WTC11 (cell line): ENCODE measurements at regions not wholly inside any gene's neighbourhood (a gene's known extent, or its start where the extent isn't known, plus 50 kb on each side); places are given as distances from the start of the nearest gene placed in this dataset.

Source experiments
- ATAC-seq: fragments of 200-7000 bp; cut with Tn5 transposase; 2 replicates; pipeline ENCODE4 v1.10.0; 2021; ENCODE audit warnings: mild to moderate bottlenecking, moderate library complexity
- CTCF ChIA-PET: fragments of 300-600 bp; sonication (Branson Sonifier 250); formaldehyde crosslinking; loops from one replicate; lab custom pipeline; 2021; ENCODE audit warnings: antibody characterized with exemption; lab: Charles Lee
- POLR2A ChIA-PET: fragments of 350-600 bp; sonication (Branson Sonifier 250); formaldehyde crosslinking; loops from one replicate; lab custom pipeline; 2021; ENCODE audit warnings: antibody characterized with exemption; lab: Charles Lee
- DNase-seq: peaks from one replicate; pipeline ENCODE4 v3.0.0; 2021; ENCODE audit warnings: low spot score
- H3K27ac Mint-ChIP-seq: 2 replicates; pipeline ENCODE4 v1.8.0; 2021; ENCODE audit warnings: mixed read lengths
- H3K27me3 Mint-ChIP-seq: 2 replicates; pipeline ENCODE4 v1.8.0; 2021; ENCODE audit warnings: low read depth, mild to moderate bottlenecking, moderate library complexity, mixed read lengths
- H3K36me3 Mint-ChIP-seq: 2 replicates; pipeline ENCODE4 v1.8.0; 2021; ENCODE audit warnings: mixed read lengths
- H3K4me1 Mint-ChIP-seq: 2 replicates; pipeline ENCODE4 v1.8.0; 2022; ENCODE audit warnings: mixed read lengths
- H3K4me3 Mint-ChIP-seq: 2 replicates; pipeline ENCODE4 v1.8.0; 2021; ENCODE audit warnings: mild to moderate bottlenecking, moderate library complexity, mixed read lengths
- H3K9me3 Mint-ChIP-seq: 2 replicates; pipeline ENCODE4 v1.8.0; 2021; ENCODE audit warnings: mixed read lengths
- ARID4B ChIP-seq: sonication (generic); formaldehyde crosslinking; IDR thresholded peaks from 2 replicates; pipeline ENCODE4 v1.8.0; 2023; ENCODE audit warnings: missing genetic modification reagents, mild to moderate bottlenecking, borderline replicate concordance
- ATF3 ChIP-seq: sonication (generic); formaldehyde crosslinking; conservative IDR thresholded peaks from 2 replicates; pipeline ENCODE4 v1.8.1; 2022; ENCODE audit warnings: mild to moderate bottlenecking, missing genetic modification reagents
- CREM ChIP-seq: sonication (generic); formaldehyde crosslinking; IDR thresholded peaks from 2 replicates; pipeline ENCODE4 v1.8.1; 2022; ENCODE audit warnings: mild to moderate bottlenecking, missing genetic modification reagents, moderate library complexity
- E2F1 ChIP-seq: sonication (generic); formaldehyde crosslinking; IDR thresholded peaks from 2 replicates; pipeline ENCODE4 v1.8.0; 2022; ENCODE audit warnings: mild to moderate bottlenecking, missing genetic modification reagents
- ETV6 ChIP-seq: sonication (generic); formaldehyde crosslinking; IDR thresholded peaks from 2 replicates; pipeline ENCODE4 v1.8.1; 2022; ENCODE audit warnings: mild to moderate bottlenecking, missing genetic modification reagents
- FOXK1 ChIP-seq: sonication (generic); formaldehyde crosslinking; IDR thresholded peaks from 2 replicates; pipeline ENCODE4 v1.8.0; 2022; ENCODE audit warnings: mild to moderate bottlenecking, moderate library complexity, missing genetic modification reagents
- PRDM15 ChIP-seq: sonication (generic); formaldehyde crosslinking; IDR thresholded peaks from 2 replicates; pipeline ENCODE4 v1.8.0; 2022; ENCODE audit warnings: missing genetic modification reagents
- SMAD4 ChIP-seq: sonication (generic); formaldehyde crosslinking; IDR thresholded peaks from 2 replicates; pipeline ENCODE4 v1.8.0; 2022; ENCODE audit warnings: mild to moderate bottlenecking, missing genetic modification reagents
- SP1 ChIP-seq: sonication (generic); formaldehyde crosslinking; conservative IDR thresholded peaks from 2 replicates; pipeline ENCODE4 v1.8.1; 2022; ENCODE audit warnings: missing genetic modification reagents
- STAT6 ChIP-seq: sonication (generic); formaldehyde crosslinking; conservative IDR thresholded peaks from 2 replicates; pipeline ENCODE4 v1.8.1; 2023; ENCODE audit warnings: mild to moderate bottlenecking, low read depth, missing genetic modification reagents, moderate library complexity
- ZNF138 ChIP-seq: sonication (generic); formaldehyde crosslinking; conservative IDR thresholded peaks from 2 replicates; pipeline ENCODE4 v1.8.1; 2022; ENCODE audit warnings: mild to moderate bottlenecking, moderate library complexity, missing genetic modification reagents
- ZNF281 ChIP-seq: sonication (generic); formaldehyde crosslinking; IDR thresholded peaks from 2 replicates; pipeline ENCODE4 v1.8.0; 2023; ENCODE audit warnings: mild to moderate bottlenecking, missing genetic modification reagents
- ZNF317 ChIP-seq: sonication (generic); formaldehyde crosslinking; IDR thresholded peaks from 2 replicates; pipeline ENCODE4 v1.8.1; 2023; ENCODE audit warnings: low read depth, mild to moderate bottlenecking, moderate library complexity, missing genetic modification reagents, borderline replicate concordance
- ZNF416 ChIP-seq: fragments of 250-450 bp; sonication (Bioruptor Pico); IDR thresholded peaks from 2 replicates; pipeline ENCODE4 v1.9.0; 2021; ENCODE audit warnings: mild to moderate bottlenecking, inconsistent platforms
- ZNF532 ChIP-seq: fragments of 250-450 bp; sonication (Bioruptor Pico); IDR thresholded peaks from 2 replicates; pipeline ENCODE4 v1.9.0; 2021; ENCODE audit warnings: mild to moderate bottlenecking, borderline replicate concordance

GRCh38 chr5:94080390-94080789 is 339.0 kb upstream of the POU5F2 start:
- TF ChIP-seq ZNF281 (no peak), PRDM15 (CRISPR knock-in tag) (no peak), ATF3 (CRISPR knock-in tag) (no peak), CREM (CRISPR knock-in tag) (no peak)
- no peaks in the 10 kb centered on the region for H3K36me3 Mint-ChIP-seq
- ATAC-seq (no peak), DNase-seq (no peak)
- H3K9me3 Mint-ChIP-seq = peaks cover 8% of the 10 kb centered on the region
- H3K4me3 Mint-ChIP-seq = no peak overlapping the region
- CTCF ChIA-PET = interaction anchor here (0.6 kb wide), 1 partner anchor 289 kb away, joined by 3 read pairs; no protein-coding TSS in a partner anchor
- POLR2A ChIA-PET = no interaction called here
- H3K27ac Mint-ChIP-seq = no peak overlapping the region
- no peaks in the 10 kb centered on the region for H3K27me3 Mint-ChIP-seq
- no peaks in the 10 kb centered on the region for H3K4me1 Mint-ChIP-seq

- ChIA-PET CTCF (no interaction called here), POLR2A (no interaction called here)
- no peak for ATAC-seq
Measured at GRCh38 chr5:94072116-94072515, 330.7 kb upstream of the POU5F2 start.

More at GRCh38 chr5:94072116-94072515, 330.7 kb upstream of the POU5F2 start:
- no peaks in the 10 kb centered on the region for H3K4me1 Mint-ChIP-seq
- H3K9me3 Mint-ChIP-seq = peaks cover 10% of the 10 kb centered on the region
- H3K4me3 Mint-ChIP-seq = no peak overlapping the region
- no peaks in the 10 kb centered on the region for H3K27me3 Mint-ChIP-seq
- no peak for DNase-seq
- no peak overlapping the region for H3K27ac Mint-ChIP-seq
- peaks cover 7% of the 10 kb centered on the region for H3K36me3 Mint-ChIP-seq
- TF ChIP-seq FOXK1 (CRISPR knock-in tag) (no peak), ZNF317 (no peak), STAT6 (CRISPR knock-in tag) (no peak), SP1 (CRISPR knock-in tag) (no peak), ZNF532 (no peak), ETV6 (CRISPR knock-in tag) (no peak), SMAD4 (CRISPR knock-in tag) (no peak), ARID4B (CRISPR knock-in tag) (no peak), E2F1 (CRISPR knock-in tag) (no peak), ZNF416 (no peak), ZNF138 (CRISPR knock-in tag) (no peak)
